ENCODE measurements at regions not wholly inside any gene's neighbourhood (a gene's known extent, or its start where the extent isn't known, plus 50 kb on each side); places are given as distances from the start of the nearest gene placed in this dataset.

DNA sequence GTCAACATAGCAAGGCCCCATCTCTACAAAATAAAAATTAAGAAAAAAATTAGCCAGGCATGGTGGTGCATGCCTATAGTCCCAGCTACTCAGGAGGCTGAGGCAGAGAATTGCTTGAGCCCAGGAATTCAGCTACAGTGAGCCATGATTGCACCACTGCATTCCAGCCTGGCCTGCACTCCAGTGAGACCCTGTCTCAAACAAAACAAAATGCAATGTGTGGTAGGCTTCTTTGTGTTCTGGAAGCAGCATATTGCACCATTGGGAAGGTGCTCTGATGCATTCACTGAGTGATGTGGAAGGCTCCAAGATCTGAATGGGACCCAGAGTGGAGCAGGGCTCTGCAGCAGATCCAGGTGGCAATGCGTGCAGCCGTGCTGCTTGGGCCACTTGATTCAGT is 99.6 kb upstream of the COG2 start:
- POLR2A ChIA-PET (ENCODE audit: unreplicated experiment) = no interaction called here
- Histone ChIP-seq H4K20me1 (ENCODE audit: insufficient read depth) (no peaks in the 10 kb centered on the region), H3K4me2 (no peak overlapping the region), H3K27me3 (ENCODE audit: insufficient read depth, low read depth) (peaks cover 10% of the 10 kb centered on the region; the same call in 1 of the 2 replicates), H3K36me3 (ENCODE audit: low read depth) (no peaks in the 10 kb centered on the region), H3K79me2 (ENCODE audit: low read depth) (no peaks in the 10 kb centered on the region), H3F3A (ENCODE audit: insufficient read depth, low read depth) (no peaks in the 10 kb centered on the region), H3K9me2 (ENCODE audit: insufficient read depth) (no peaks in the 10 kb centered on the region), H3K4me3 (no peak overlapping the region), H3K27ac (no peak overlapping the region), H3K4me1 (replicated peaks; ENCODE audit: insufficient read depth) (no peaks in the 10 kb centered on the region), H2AFZ (no peak overlapping the region), H3K9me3 (ENCODE audit: insufficient read depth, low read depth) (no peaks in the 10 kb centered on the region)
- CTCF ChIA-PET = no interaction called here
- TF ChIP-seq, protein P1, sequence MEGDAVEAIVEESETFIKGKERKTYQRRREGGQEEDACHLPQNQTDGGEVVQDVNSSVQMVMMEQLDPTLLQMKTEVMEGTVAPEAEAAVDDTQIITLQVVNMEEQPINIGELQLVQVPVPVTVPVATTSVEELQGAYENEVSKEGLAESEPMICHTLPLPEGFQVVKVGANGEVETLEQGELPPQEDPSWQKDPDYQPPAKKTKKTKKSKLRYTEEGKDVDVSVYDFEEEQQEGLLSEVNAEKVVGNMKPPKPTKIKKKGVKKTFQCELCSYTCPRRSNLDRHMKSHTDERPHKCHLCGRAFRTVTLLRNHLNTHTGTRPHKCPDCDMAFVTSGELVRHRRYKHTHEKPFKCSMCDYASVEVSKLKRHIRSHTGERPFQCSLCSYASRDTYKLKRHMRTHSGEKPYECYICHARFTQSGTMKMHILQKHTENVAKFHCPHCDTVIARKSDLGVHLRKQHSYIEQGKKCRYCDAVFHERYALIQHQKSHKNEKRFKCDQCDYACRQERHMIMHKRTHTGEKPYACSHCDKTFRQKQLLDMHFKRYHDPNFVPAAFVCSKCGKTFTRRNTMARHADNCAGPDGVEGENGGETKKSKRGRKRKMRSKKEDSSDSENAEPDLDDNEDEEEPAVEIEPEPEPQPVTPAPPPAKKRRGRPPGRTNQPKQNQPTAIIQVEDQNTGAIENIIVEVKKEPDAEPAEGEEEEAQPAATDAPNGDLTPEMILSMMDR (conservative IDR thresholded peaks at IDR 0.05) = no peak
- TF ChIP-seq EZH2 (IDR thresholded peaks at IDR 0.05; ENCODE audit: low read depth) = no peak
- BruUV-seq (replicated peaks) = no TSS peak
- intact Hi-C loops (cut with micrococcal nuclease; ENCODE audit: unreplicated experiment) = no loop called here
- no peak for DNase-seq

DNA sequence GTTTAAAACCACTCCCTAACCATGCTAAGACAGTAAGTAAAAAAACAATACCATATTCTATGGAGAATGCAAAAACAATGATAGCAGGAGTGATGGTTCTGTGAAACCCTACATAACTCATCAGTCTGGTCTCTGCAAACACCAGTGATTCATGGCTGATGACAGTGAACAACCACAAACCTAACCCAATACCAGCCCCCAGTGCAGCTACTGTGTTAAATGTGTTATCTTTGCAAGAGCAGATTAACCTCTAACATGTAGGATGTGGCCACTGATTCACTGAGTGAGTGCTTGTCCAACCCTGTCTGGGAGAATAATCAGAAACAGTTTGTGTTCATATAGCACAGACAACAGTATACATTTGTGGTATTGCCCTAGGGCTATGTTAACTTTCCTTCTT is 100.2 kb upstream of the COG2 start:
- Histone ChIP-seq H4K20me1 (ENCODE audit: insufficient read depth) (no peaks in the 10 kb centered on the region), H3K27ac (no peak overlapping the region), H3K4me2 (no peak overlapping the region), H3K36me3 (ENCODE audit: low read depth) (no peaks in the 10 kb centered on the region), H3F3A (ENCODE audit: insufficient read depth, low read depth) (no peaks in the 10 kb centered on the region), H3K9me3 (ENCODE audit: insufficient read depth, low read depth) (no peaks in the 10 kb centered on the region), H3K27me3 (ENCODE audit: insufficient read depth, low read depth) (peaks cover 10% of the 10 kb centered on the region), H3K4me3 (no peak overlapping the region), H3K79me2 (ENCODE audit: low read depth) (no peaks in the 10 kb centered on the region), H3K9me2 (ENCODE audit: insufficient read depth) (no peaks in the 10 kb centered on the region), H2AFZ (no peak overlapping the region), H3K4me1 (replicated peaks; ENCODE audit: insufficient read depth) (no peaks in the 10 kb centered on the region)
- ChIA-PET POLR2A (ENCODE audit: unreplicated experiment) (no interaction called here), CTCF (no interaction called here)
- DNase-seq = no peak
- BruUV-seq (replicated peaks) = no TSS peak
- TF ChIP-seq, protein P1 (conservative IDR thresholded peaks at IDR 0.05) = no peak
- no peak for TF ChIP-seq EZH2 (IDR thresholded peaks at IDR 0.05; ENCODE audit: low read depth)
- intact Hi-C loops (cut with micrococcal nuclease; ENCODE audit: unreplicated experiment) = no loop called here

DNA sequence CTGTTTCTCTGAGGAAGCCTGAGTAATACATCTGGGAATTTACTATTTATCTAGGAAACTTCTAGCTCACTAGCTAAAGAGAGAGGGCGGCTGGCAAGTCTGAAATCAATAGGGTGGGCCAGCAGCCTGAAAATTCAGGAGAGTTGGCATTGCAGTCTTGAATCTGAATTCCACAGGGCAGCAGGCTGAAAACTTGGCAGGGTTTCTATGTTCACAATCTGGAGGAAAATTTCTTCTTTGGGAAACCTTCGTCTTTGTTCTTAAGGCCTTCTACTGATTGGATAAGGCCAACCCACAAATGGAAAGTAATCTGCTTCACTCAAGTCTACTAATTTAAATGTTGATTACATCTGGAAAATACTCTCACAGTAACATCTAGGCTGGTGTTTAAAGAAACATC is 101.0 kb upstream of the COG2 start:
- Histone ChIP-seq H3K79me2 (ENCODE audit: low read depth) (no peaks in the 10 kb centered on the region), H3F3A (ENCODE audit: insufficient read depth, low read depth) (no peaks in the 10 kb centered on the region), H3K27me3 (ENCODE audit: insufficient read depth, low read depth) (peaks cover 18% of the 10 kb centered on the region), H3K9me2 (ENCODE audit: insufficient read depth) (no peaks in the 10 kb centered on the region), H2AFZ (no peak overlapping the region), H3K9me3 (ENCODE audit: insufficient read depth, low read depth) (no peaks in the 10 kb centered on the region), H3K4me2 (no peak overlapping the region), H4K20me1 (ENCODE audit: insufficient read depth) (no peaks in the 10 kb centered on the region), H3K4me1 (replicated peaks; ENCODE audit: insufficient read depth) (no peaks in the 10 kb centered on the region), H3K4me3 (no peak overlapping the region), H3K27ac (no peak overlapping the region), H3K36me3 (ENCODE audit: low read depth) (no peaks in the 10 kb centered on the region)
- TF ChIP-seq EZH2 (IDR thresholded peaks at IDR 0.05; ENCODE audit: low read depth) = no peak
- TF ChIP-seq, protein P1 (conservative IDR thresholded peaks at IDR 0.05) = no peak
- POLR2A ChIA-PET (ENCODE audit: unreplicated experiment) = no interaction called here
- no TSS peak for BruUV-seq (replicated peaks)
- CTCF ChIA-PET = no interaction called here
- intact Hi-C loops (cut with micrococcal nuclease; ENCODE audit: unreplicated experiment) = no loop called here
- DNase-seq = no peak
